HG03175 (cell line): ENCODE measurements at regions not wholly inside any gene's neighbourhood (a gene's known extent, or its start where the extent isn't known, plus 50 kb on each side); places are given as distances from the start of the nearest gene placed in this dataset.
"Not testable (repeated sequence)": the region's sequence is repeated elsewhere in the genome, so short reads cannot be mapped to it uniquely, and the experiment has no call there.

Experiments
- ATAC-seq: cut with Tn5 transposase; IDR thresholded peaks from one replicate; pipeline ENCODE4 v1.9.1; 2021; ENCODE audit warnings: mild to moderate bottlenecking, moderate library complexity; ENCODE audit not compliant: unreplicated experiment

- no peak for ATAC-seq
Observed at GRCh38 chr3:99586701-99587100, 51.7 kb upstream of the COL8A1 start.

GRCh38 chr3:99579965-99580364, 58.4 kb upstream of the COL8A1 start:
- no peak for ATAC-seq

DNA sequence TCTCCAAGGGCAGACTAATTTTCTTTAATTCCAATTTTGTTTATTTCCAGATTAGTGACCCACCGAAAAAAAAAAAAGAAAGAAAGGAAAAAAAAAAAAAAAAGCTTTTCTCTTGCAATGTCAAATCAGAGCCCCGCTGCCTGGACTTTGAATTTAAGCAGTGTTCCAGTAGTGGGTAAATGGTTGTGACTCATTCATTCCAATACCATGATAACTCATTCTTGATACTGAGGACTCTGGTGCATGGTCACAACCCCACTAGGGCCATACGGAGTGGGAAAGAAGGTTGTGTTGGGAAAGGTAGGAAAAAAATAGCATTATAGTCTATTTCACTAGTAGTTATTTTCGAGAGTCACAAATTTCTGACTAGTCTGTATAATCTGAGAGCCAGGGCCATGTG, 59.1 kb upstream of the COL8A1 start:
- ATAC-seq: no peak

DNA sequence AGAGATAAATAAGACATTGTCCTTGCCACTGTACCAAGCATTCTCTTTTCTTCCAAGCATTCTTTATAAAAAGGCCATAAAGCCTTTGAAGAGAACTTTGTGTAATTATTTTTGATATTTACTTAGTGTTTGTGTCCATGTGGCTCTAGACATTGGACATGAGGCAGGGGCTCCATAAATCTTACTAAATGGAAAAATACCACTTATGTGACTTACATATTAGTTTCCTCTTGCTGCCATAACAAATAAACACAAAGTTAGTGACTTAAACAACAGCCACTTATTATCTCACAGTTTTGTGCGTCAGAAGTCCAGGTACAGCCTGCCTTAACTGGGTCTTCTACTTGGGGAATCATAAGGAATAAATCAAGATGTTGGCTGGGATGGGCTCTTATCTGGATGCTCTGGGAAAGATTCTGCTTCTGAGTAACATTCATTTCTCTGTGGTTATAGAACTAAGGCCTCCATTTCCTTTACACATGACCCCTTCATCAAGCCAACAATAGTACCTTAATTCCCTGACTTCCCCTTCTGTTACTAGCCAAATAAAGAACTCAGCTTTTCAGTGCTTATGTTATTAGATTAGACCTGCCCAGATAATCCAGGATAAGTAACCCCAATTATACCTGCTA, 59.9 kb upstream of the COL8A1 start:
- ATAC-seq: no peak

DNA sequence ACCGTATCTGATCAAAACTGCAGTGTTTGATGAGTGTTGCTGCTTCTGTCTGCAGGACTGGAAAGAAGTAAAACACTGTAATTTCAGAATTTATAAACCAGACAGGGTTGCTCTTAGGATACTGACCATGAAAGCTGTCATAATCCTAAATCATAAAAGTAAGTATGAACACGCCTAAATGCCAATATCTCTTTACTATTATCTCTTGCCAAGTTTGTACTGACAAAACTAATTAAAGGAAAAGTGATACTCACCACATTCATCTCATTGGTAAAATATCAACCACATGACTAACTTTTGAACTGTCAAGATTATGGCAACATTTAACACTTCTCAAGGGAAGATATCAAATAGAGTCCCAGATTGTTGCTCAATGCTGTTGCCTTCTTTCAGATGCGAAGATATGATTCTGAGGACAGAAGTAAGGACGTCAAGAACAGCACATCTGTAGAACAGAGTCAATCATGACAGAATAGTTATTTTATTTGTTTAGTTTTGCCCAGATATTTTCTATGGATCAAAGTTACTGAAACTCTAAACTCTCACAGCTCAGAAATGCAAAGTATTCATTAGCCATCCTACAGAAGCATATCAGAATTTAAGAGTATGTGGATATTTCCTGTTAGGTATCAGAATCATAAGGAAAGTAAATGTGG, 61.4 kb upstream of the COL8A1 start:
- ATAC-seq: no peak

GRCh38 chr3:99575683-99576082, 62.7 kb upstream of the COL8A1 start:
- ATAC-seq: no peak

- ATAC-seq: no peak
Observed at GRCh38 chr3:99570061-99570460, 68.3 kb upstream of the COL8A1 start.

DNA sequence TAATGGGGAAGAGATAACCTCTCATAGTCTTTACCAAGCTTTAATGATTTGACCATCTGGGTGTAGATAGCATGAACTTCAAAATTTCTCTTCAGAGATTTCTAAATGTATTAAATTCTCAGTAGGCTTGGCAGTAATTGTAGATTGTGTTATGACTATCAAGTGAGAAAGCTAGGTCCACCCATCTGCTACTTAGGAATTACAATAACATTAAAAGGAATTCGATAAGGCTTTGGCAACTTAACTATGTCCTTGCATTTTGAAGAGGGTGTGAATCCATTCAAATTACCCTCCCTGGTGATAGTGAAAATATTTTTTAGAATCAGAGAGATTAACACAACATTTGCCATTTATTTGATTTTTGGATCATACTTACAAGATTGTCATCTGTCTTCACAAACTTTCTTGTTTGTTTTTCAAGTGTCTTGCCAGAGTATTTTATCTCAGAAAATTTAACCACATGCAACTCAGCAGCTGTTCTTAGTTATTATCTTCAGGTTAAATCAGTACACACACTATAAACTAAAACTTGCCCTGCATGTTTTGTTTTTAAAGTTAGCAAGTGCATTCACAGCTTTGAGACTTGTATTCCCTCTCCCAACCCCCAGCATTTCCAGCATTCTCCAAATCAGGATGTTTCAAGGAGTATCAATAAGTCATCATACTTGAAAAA, 69.6 kb upstream of the COL8A1 start:
- no peak for ATAC-seq

GRCh38 chr3:99565331-99565730, 73.1 kb upstream of the COL8A1 start:
- no peak for ATAC-seq

DNA sequence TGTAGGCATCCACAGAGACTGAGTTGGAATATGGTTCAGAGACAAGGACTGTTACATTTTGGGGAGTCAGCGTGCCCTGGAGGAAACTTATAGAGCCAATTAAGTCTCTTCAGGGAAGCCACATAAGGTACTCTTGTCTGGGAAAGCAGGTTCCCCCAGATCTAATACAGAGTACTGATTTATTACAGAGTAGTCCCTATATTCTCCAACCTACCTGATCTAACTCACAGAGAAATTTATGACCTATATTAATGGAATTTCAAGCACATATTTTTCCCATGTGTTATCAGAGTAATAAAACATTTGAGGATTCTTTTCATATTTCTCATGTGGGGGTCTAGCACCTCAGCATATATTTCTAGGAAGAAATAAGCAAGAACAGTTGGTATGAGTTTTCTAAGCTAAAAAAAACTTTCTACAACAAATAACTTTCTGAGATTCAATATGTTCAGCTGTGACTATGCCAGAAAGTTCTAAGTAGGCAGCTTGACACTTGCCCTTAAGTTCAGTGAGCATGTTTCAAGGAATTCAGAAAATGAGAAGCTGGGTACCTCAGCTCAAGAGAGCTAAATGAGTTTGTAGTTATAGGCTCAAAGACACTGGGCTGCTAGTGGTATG, 75.3 kb upstream of the COL8A1 start:
- ATAC-seq: no peak

- no peak for ATAC-seq
Observed at GRCh38 chr3:99562138-99562537, 76.3 kb upstream of the COL8A1 start.

DNA sequence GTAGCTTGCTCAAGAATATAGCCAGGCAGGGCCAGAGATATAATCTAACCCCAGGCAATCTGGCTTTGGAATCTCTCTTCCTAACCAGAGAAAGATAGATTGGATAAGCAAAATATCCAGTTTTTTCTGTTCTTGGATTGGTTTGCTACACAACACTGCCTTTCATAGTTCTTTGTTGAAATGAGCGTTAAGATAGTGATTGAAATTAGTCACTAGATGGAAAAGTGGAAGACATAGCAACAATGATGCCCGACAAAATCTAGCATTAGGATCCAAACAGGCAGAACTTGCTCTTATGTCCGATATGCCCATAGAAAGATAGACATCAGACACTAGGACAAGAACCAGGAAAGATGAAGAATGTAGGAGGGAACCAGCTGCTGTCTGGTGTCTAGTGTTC, 77.3 kb upstream of the COL8A1 start:
- no peak for ATAC-seq

GRCh38 chr3:99559196-99559595, 79.2 kb upstream of the COL8A1 start:
- ATAC-seq: no peak

GRCh38 chr3:99555885-99556284, 82.5 kb upstream of the COL8A1 start:
- not testable (repeated sequence) for ATAC-seq

- no peak for ATAC-seq
Observed at GRCh38 chr3:99551520-99551919, 86.9 kb upstream of the COL8A1 start.

DNA sequence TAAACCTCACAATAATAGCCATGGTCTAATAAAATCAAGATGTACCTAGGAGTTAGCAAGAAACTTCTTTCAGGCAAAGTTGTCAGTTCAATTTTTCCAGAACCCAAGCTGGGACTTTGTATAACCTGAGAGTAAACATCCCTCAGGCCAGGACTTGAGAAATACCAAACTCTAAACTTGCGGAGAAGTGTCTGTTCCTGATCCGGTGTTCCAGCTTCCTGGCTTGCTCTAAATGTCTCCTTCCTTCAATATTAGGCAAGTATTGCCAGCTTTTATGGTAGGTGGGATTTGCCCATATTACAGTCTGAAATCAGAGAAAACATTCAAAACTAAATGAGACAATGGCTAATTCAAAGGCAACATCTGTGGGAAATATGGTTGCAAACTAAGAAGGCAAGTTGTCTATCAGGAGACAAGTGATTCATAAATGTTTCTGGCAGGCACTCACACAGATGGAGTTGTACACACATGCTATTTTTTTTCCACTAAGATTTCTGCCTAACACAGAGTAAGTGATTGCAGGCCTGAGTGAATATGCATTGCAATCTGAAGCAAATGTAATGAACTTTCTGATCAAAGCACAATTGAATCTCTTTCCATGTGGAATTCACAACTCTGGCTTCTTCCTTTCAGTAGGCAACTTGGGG, 88.3 kb upstream of the COL8A1 start:
- ATAC-seq: no peak

GRCh38 chr3:99549220-99549619, 89.2 kb upstream of the COL8A1 start:
- no peak for ATAC-seq

- ATAC-seq: no peak
Observed at GRCh38 chr3:99548674-99549073, 89.7 kb upstream of the COL8A1 start.

DNA sequence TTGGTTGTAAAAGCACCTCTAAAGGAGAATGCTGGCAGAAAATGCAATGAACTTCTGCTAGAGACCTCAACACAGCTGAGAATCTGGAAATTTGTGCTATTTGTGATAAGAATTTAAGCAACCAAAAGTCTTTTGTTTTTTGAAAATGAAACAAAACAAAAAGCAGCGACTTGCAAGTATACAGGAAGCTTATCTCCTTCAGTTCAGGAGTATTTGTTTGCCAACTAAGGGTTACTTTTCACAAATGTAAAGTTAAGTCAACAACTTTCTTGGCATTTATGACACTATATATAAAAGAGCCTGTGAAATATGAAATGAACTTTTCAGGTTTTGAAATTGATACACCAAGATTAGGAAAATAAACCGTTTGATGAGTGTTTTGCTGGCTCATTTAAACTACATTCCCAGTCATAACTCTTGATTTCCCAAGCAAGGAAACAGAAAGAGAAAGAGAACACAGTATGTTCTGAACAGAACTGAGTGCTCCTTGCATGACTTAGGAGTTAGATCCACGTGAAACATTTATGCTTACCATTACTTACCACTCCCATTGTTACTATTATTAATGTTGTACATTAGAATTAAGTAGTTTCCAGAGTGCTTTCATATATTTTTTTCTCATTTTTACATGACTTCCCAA, 92.3 kb upstream of the COL8A1 start:
- no peak for ATAC-seq

- ATAC-seq: no peak
Observed at GRCh38 chr3:99544786-99545281, 93.6 kb upstream of the COL8A1 start.

- ATAC-seq: no peak
Observed at GRCh38 chr3:99543796-99544195, 94.6 kb upstream of the COL8A1 start.
